ENCODE measurements at regions not wholly inside any gene's neighbourhood (a gene's known extent, or its start where the extent isn't known, plus 50 kb on each side); places are given as distances from the start of the nearest gene placed in this dataset.
"Not testable (repeated sequence)": the region's sequence is repeated elsewhere in the genome, so short reads cannot be mapped to it uniquely, and the experiment has no call there.

DNA sequence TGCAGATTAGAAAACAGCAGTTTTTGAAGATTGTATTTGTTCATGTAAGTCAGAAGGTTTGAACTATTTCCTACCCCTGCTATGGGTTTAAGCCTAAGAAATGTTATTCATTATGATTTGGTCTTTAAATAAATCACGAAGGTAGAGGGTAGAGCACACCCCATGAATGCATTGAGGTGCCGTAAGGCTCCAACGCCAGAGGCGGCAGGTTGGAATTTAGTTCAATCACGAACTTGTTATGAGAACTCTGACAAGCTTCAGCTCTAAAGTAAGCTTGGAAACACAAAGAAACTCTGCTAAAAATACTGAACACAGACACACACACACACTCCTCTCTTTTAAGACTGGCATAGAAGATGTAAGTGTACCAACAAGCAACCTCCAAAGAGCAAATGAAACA, 2974.6 kb upstream of the OR11H1 start:
- TF ChIP-seq TBP (optimal IDR thresholded peaks at IDR 0.05; ENCODE audit: low read depth, low read length); SNRNP70 (optimal IDR thresholded peaks at IDR 0.05; ENCODE audit: low read depth, low read length); EP300 (IDR thresholded peaks at IDR 0.05; ENCODE audit: low read length); ESRRA (IDR thresholded peaks at IDR 0.05; ENCODE audit: borderline replicate concordance, low read depth); ZNF274 (IDR thresholded peaks at IDR 0.05; ENCODE audit: borderline replicate concordance, low read depth, low read length); TAF1 (IDR thresholded peaks at IDR 0.05; ENCODE audit: control insufficient read depth, extremely low read depth, insufficient read depth, low read length, severe bottlenecking); ARID2 (IDR thresholded peaks at IDR 0.05): not testable (repeated sequence)
- TF ChIP-seq, protein P1, sequence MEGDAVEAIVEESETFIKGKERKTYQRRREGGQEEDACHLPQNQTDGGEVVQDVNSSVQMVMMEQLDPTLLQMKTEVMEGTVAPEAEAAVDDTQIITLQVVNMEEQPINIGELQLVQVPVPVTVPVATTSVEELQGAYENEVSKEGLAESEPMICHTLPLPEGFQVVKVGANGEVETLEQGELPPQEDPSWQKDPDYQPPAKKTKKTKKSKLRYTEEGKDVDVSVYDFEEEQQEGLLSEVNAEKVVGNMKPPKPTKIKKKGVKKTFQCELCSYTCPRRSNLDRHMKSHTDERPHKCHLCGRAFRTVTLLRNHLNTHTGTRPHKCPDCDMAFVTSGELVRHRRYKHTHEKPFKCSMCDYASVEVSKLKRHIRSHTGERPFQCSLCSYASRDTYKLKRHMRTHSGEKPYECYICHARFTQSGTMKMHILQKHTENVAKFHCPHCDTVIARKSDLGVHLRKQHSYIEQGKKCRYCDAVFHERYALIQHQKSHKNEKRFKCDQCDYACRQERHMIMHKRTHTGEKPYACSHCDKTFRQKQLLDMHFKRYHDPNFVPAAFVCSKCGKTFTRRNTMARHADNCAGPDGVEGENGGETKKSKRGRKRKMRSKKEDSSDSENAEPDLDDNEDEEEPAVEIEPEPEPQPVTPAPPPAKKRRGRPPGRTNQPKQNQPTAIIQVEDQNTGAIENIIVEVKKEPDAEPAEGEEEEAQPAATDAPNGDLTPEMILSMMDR (IDR thresholded peaks at IDR 0.05 in 2 of 3, conservative IDR thresholded peaks at IDR 0.05 in 1 of 3; ENCODE audit: insufficient read depth in 2 of 3, low read depth in 1 of 3, low read length in 3 of 3) = not testable (repeated sequence)
- TF ChIP-seq, protein P2, sequence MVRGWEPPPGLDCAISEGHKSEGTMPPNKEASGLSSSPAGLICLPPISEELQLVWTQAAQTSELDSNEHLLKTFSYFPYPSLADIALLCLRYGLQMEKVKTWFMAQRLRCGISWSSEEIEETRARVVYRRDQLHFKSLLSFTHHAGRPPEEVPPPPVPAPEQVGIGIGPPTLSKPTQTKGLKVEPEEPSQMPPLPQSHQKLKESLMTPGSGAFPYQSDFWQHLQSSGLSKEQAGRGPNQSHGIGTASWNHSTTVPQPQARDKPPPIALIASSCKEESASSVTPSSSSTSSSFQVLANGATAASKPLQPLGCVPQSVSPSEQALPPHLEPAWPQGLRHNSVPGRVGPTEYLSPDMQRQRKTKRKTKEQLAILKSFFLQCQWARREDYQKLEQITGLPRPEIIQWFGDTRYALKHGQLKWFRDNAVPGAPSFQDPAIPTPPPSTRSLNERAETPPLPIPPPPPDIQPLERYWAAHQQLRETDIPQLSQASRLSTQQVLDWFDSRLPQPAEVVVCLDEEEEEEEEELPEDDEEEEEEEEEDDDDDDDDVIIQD (CRISPR knock-in tag; IDR thresholded peaks at IDR 0.05) = not testable (repeated sequence)
- TF ChIP-seq, protein P3, sequence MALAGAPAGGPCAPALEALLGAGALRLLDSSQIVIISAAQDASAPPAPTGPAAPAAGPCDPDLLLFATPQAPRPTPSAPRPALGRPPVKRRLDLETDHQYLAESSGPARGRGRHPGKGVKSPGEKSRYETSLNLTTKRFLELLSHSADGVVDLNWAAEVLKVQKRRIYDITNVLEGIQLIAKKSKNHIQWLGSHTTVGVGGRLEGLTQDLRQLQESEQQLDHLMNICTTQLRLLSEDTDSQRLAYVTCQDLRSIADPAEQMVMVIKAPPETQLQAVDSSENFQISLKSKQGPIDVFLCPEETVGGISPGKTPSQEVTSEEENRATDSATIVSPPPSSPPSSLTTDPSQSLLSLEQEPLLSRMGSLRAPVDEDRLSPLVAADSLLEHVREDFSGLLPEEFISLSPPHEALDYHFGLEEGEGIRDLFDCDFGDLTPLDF (CRISPR knock-in tag; IDR thresholded peaks at IDR 0.05) = not testable (repeated sequence)
